ENCODE measurements at regions not wholly inside any gene's neighbourhood (a gene's known extent, or its start where the extent isn't known, plus 50 kb on each side); places are given as distances from the start of the nearest gene placed in this dataset.

- no peaks in the 10 kb centered on the region for H3K36me3 ChIP-seq (replicated peaks in 1 of 2; ENCODE audit: insufficient read depth in 1 of 2, low read depth in 2 of 2)
- H3K27ac ChIP-seq: no peak overlapping the region
- intact Hi-C loops (cut with DNase I): no loop called here
- H3K27me3 ChIP-seq: no peaks in the 10 kb centered on the region
- H3K4me3 ChIP-seq: no peak overlapping the region
- H3K9me3 ChIP-seq: peaks cover 0 to 12% (median 0%) of the 10 kb centered on the region in 3 donors
- TF ChIP-seq CTCF (IDR thresholded peaks at IDR 0.05): no peak
- TF ChIP-seq POLR2A (IDR thresholded peaks at IDR 0.05): no peak
- 86 to 90% methylated on average over 4 of the region's 4 CpGs for WGBS, 2 donors
- no peak for ATAC-seq
- H3K4me1 ChIP-seq: peaks cover 1% of the 10 kb centered on the region
- DNase-seq: no peak
These were observed 167.8 kb downstream of the BAMBI start for GRCh38 chr10:28845009-28845682.

GRCh38 chr10:28849309-28849708 lies 172.0 kb downstream of the BAMBI start:
- H3K4me3 ChIP-seq: no peak overlapping the region
- TF ChIP-seq POLR2A (IDR thresholded peaks at IDR 0.05) (no peak), CTCF (IDR thresholded peaks at IDR 0.05) (no peak)
- peaks cover 0 to 12% (median 0%) of the 10 kb centered on the region in 3 donors for H3K9me3 ChIP-seq
- no peak for ATAC-seq
- intact Hi-C loops (cut with DNase I): no loop called here
- no peak overlapping the region for H3K27ac ChIP-seq
- WGBS, 2 donors: 74 to 80% methylated on average over 3 of the region's 3 CpGs
- H3K27me3 ChIP-seq: no peaks in the 10 kb centered on the region
- no peaks in the 10 kb centered on the region for H3K36me3 ChIP-seq (replicated peaks in 1 of 2; ENCODE audit: insufficient read depth in 1 of 2, low read depth in 2 of 2)
- DNase-seq: no peak
- no peaks in the 10 kb centered on the region for H3K4me1 ChIP-seq

GRCh38 chr10:28849821-28850220 lies 172.5 kb downstream of the BAMBI start:
- H3K27me3 ChIP-seq: no peaks in the 10 kb centered on the region
- no peak overlapping the region for H3K4me3 ChIP-seq
- no peak for DNase-seq
- 82% methylated on average over 4 of the region's 4 CpGs for WGBS, 2 donors
- no peak overlapping the region for H3K27ac ChIP-seq
- intact Hi-C loops (cut with DNase I): no loop called here
- TF ChIP-seq CTCF (IDR thresholded peaks at IDR 0.05) (no peak), POLR2A (IDR thresholded peaks at IDR 0.05) (no peak)
- peaks cover 0 to 8% (median 0%) of the 10 kb centered on the region in 3 donors for H3K9me3 ChIP-seq
- no peaks in the 10 kb centered on the region for H3K4me1 ChIP-seq
- ATAC-seq: no peak
- H3K36me3 ChIP-seq (replicated peaks in 1 of 2; ENCODE audit: insufficient read depth in 1 of 2, low read depth in 2 of 2): no peaks in the 10 kb centered on the region

- WGBS, 2 donors: 73 to 81% methylated on average over 6 of the region's 6 CpGs
These were observed 173.5 kb downstream of the BAMBI start for GRCh38 chr10:28850784-28851183.

More at GRCh38 chr10:28850784-28851183, 173.5 kb downstream of the BAMBI start:
- intact Hi-C loops (cut with DNase I): no loop called here
- TF ChIP-seq POLR2A (IDR thresholded peaks at IDR 0.05) (no peak), CTCF (IDR thresholded peaks at IDR 0.05) (no peak)
- DNase-seq: no peak
- Histone ChIP-seq H3K4me3 (no peak overlapping the region), H3K36me3 (replicated peaks in 1 of 2; ENCODE audit: insufficient read depth in 1 of 2, low read depth in 2 of 2) (no peaks in the 10 kb centered on the region), H3K4me1 (no peaks in the 10 kb centered on the region), H3K9me3 (no peaks in the 10 kb centered on the region), H3K27me3 (no peaks in the 10 kb centered on the region), H3K27ac (no peak overlapping the region)
- ATAC-seq: no peak
